Neural progenitor cell (in vitro differentiated cells): ENCODE measurements at regions not wholly inside any gene's neighbourhood (a gene's known extent, or its start where the extent isn't known, plus 50 kb on each side); places are given as distances from the start of the nearest gene placed in this dataset.

Experiments used
- DNase-seq: peaks from one replicate; pipeline ENCODE4 v3.0.0-alpha.2; 2016; ENCODE audit warnings: low spot score
- H2AFZ ChIP-seq: fragments of 200-600 bp; sonication (generic); replicated peaks from 2 replicates; pipeline ENCODE4 v1.6.1; 2016; ENCODE audit warnings: antibody characterized with exemption
- H3F3A ChIP-seq: fragments of 200-600 bp; sonication (generic); 2 replicates; pipeline ENCODE4 v1.6.1; 2016; ENCODE audit warnings: antibody characterized with exemption, low read depth
- H3K27ac ChIP-seq: fragments of 200-600 bp; sonication (generic); 2 replicates; pipeline ENCODE4 v1.5.1; 2016; ENCODE audit warnings: mild to moderate bottlenecking
- H3K27me3 ChIP-seq: fragments of 200-600 bp; sonication (generic); 2 replicates; pipeline ENCODE4 v1.6.1; 2016; ENCODE audit warnings: mild to moderate bottlenecking, moderate library complexity
- H3K36me3 ChIP-seq: fragments of 200-600 bp; sonication (generic); 2 replicates; pipeline ENCODE4 v1.5.1; 2016
- H3K4me1 ChIP-seq: fragments of 200-600 bp; sonication (generic); 2 replicates; pipeline ENCODE4 v1.6.1; 2016; ENCODE audit warnings: mixed run types
- H3K4me2 ChIP-seq: fragments of 200-600 bp; sonication (generic); 2 replicates; pipeline ENCODE4 v1.6.1; 2016
- H3K4me3 ChIP-seq: fragments of 200-600 bp; sonication (generic); 2 replicates; pipeline ENCODE4 v1.5.1; 2016
- H3K79me2 ChIP-seq: fragments of 200-600 bp; sonication (generic); 2 replicates; pipeline ENCODE4 v1.6.1; 2016; ENCODE audit warnings: low read depth
- H3K9ac ChIP-seq: fragments of 200-600 bp; sonication (generic); 2 replicates; pipeline ENCODE4 v1.6.1; 2016
- H3K9me3 ChIP-seq: fragments of 200-600 bp; sonication (generic); 2 replicates; pipeline ENCODE4 v1.5.1; 2016; ENCODE audit warnings: low read depth
- H4K20me1 ChIP-seq: fragments of 200-600 bp; sonication (generic); 2 replicates; pipeline ENCODE4 v1.6.1; 2016; ENCODE audit warnings: low read depth
- H3K27ac Mint-ChIP-seq: 3 replicates; pipeline ENCODE4 v1.8.0; 2021; ENCODE audit warnings: mixed read lengths
- H3K27me3 Mint-ChIP-seq: 2 replicates; pipeline ENCODE4 v1.8.0; 2022; ENCODE audit warnings: low read depth, mild to moderate bottlenecking, inconsistent platforms, moderate library complexity, mixed read lengths; ENCODE audit not compliant: insufficient read depth
- H3K36me3 Mint-ChIP-seq: 3 replicates; pipeline ENCODE4 v1.8.0; 2021; ENCODE audit warnings: mixed read lengths
- H3K4me1 Mint-ChIP-seq: 3 replicates; pipeline ENCODE4 v1.8.0; 2021; ENCODE audit warnings: mixed read lengths
- H3K4me3 Mint-ChIP-seq: 3 replicates; pipeline ENCODE4 v1.8.0; 2021; ENCODE audit warnings: mild to moderate bottlenecking, moderate library complexity, mixed read lengths
- H3K9me3 Mint-ChIP-seq: 3 replicates; pipeline ENCODE4 v1.8.0; 2020; ENCODE audit warnings: mixed read lengths
- CTCF ChIP-seq: fragments of 200-600 bp; sonication (generic); IDR thresholded peaks from 2 replicates; pipeline ENCODE4 v1.5.1; 2017; ENCODE audit warnings: antibody characterized with exemption, mild to moderate bottlenecking
- EZH2 ChIP-seq: fragments of 200-600 bp; sonication (generic); IDR thresholded peaks from 2 replicates; pipeline ENCODE4 v1.6.1; 2017; ENCODE audit warnings: antibody characterized with exemption, mild to moderate bottlenecking, moderate library complexity
- EZH2phosphoT487 ChIP-seq: fragments of 200-600 bp; sonication (generic); IDR thresholded peaks from 2 replicates; pipeline ENCODE4 v1.6.1; 2017; ENCODE audit warnings: antibody characterized with exemption

- DNase-seq, result no peak
- H3K79me2 ChIP-seq, result peaks cover 7% of the 10 kb centered on the region
- H3K4me1 Mint-ChIP-seq, result peaks cover 57% of the 10 kb centered on the region
- H3K36me3 Mint-ChIP-seq, result peaks cover 17% of the 10 kb centered on the region
- no peak overlapping the region for H3K4me2 ChIP-seq
- H3K27ac Mint-ChIP-seq, result peak overlapping the region; percentile 6
- H3K27ac ChIP-seq, result no peak overlapping the region
- H3K4me3 ChIP-seq, result no peak overlapping the region
- H3K36me3 ChIP-seq, result no peaks in the 10 kb centered on the region
- peaks cover 14% of the 10 kb centered on the region for H3F3A ChIP-seq
- H3K4me3 Mint-ChIP-seq, result no peak overlapping the region
- H2AFZ ChIP-seq, result no peak overlapping the region
- H3K4me1 ChIP-seq, result peaks cover 35% of the 10 kb centered on the region
- no peak overlapping the region for H3K9ac ChIP-seq
- no peaks in the 10 kb centered on the region for H3K27me3 Mint-ChIP-seq
- TF ChIP-seq CTCF (no peak), EZH2phosphoT487 (no peak), EZH2 (no peak)
- H3K27me3 ChIP-seq, result no peaks in the 10 kb centered on the region
- H3K9me3 ChIP-seq, result no peaks in the 10 kb centered on the region
- no peaks in the 10 kb centered on the region for H3K9me3 Mint-ChIP-seq
- H4K20me1 ChIP-seq, result peaks cover 33% of the 10 kb centered on the region
Observed at GRCh38 chr11:8805296-8805695, 105.7 kb upstream of the AKIP1 start.

GRCh38 chr11:8806974-8807373, 104.0 kb upstream of the AKIP1 start:
- no peak overlapping the region for H3K27ac ChIP-seq
- H3K27me3 ChIP-seq, result no peaks in the 10 kb centered on the region
- Mint-ChIP-seq H3K4me1 (peaks cover 70% of the 10 kb centered on the region), H3K27ac (peak overlapping the region; percentile 95), H3K4me3 (peak overlapping the region; percentile 52), H3K27me3 (no peaks in the 10 kb centered on the region), H3K36me3 (peaks cover 17% of the 10 kb centered on the region), H3K9me3 (no peaks in the 10 kb centered on the region)
- no peak overlapping the region for H3K9ac ChIP-seq
- H2AFZ ChIP-seq, result no peak overlapping the region
- H3K4me2 ChIP-seq, result peak overlapping the region; percentile 59
- H3K4me3 ChIP-seq, result no peak overlapping the region
- peaks cover 7% of the 10 kb centered on the region for H3K79me2 ChIP-seq
- no peak for DNase-seq
- no peaks in the 10 kb centered on the region for H3K36me3 ChIP-seq
- TF ChIP-seq EZH2phosphoT487, result no peak
- no peak for TF ChIP-seq EZH2
- TF ChIP-seq CTCF, result no peak
- no peaks in the 10 kb centered on the region for H3K9me3 ChIP-seq
- peaks cover 33% of the 10 kb centered on the region for H4K20me1 ChIP-seq
- H3K4me1 ChIP-seq, result peaks cover 42% of the 10 kb centered on the region
- peaks cover 22% of the 10 kb centered on the region for H3F3A ChIP-seq

- peaks cover 7% of the 10 kb centered on the region for H3K79me2 ChIP-seq
- H3K4me2 ChIP-seq, result peak overlapping the region; percentile 59
- Mint-ChIP-seq H3K9me3 (no peaks in the 10 kb centered on the region), H3K4me3 (peak overlapping the region; percentile 95), H3K36me3 (peaks cover 17% of the 10 kb centered on the region), H3K27ac (peak overlapping the region; percentile 52), H3K4me1 (peaks cover 73% of the 10 kb centered on the region), H3K27me3 (no peaks in the 10 kb centered on the region)
- no peak overlapping the region for H3K9ac ChIP-seq
- no peaks in the 10 kb centered on the region for H3K27me3 ChIP-seq
- no peaks in the 10 kb centered on the region for H3K36me3 ChIP-seq
- DNase-seq, result no peak
- H4K20me1 ChIP-seq, result peaks cover 33% of the 10 kb centered on the region
- H3K27ac ChIP-seq, result no peak overlapping the region
- H2AFZ ChIP-seq, result no peak overlapping the region
- peaks cover 22% of the 10 kb centered on the region for H3F3A ChIP-seq
- H3K9me3 ChIP-seq, result no peaks in the 10 kb centered on the region
- peaks cover 42% of the 10 kb centered on the region for H3K4me1 ChIP-seq
- TF ChIP-seq EZH2, result no peak
- no peak for TF ChIP-seq EZH2phosphoT487
- no peak for TF ChIP-seq CTCF
- no peak overlapping the region for H3K4me3 ChIP-seq
Observed at GRCh38 chr11:8807544-8808225, 103.3 kb upstream of the AKIP1 start.
